Muscle layer of duodenum (tissue), 2 donors: ENCODE measurements at regions not wholly inside any gene's neighbourhood (a gene's known extent, or its start where the extent isn't known, plus 50 kb on each side); places are given as distances from the start of the nearest gene placed in this dataset.

Experiments used
- H3K27ac ChIP-seq: one replicate; pipeline ENCODE4 v1.7.0; 2013; ENCODE audit warnings: mild to moderate bottlenecking, low read length
- H3K27me3 ChIP-seq: one replicate; pipeline ENCODE4 v1.7.0; 2013; ENCODE audit warnings: low read depth, mild to moderate bottlenecking, control low read depth, low read length
- H3K36me3 ChIP-seq, 2 donors: one replicate each; pipeline ENCODE4 v1.7.0; 2013; ENCODE audit warnings: low read length in 2 of 2, control low read depth in 1 of 2, mild to moderate bottlenecking in 1 of 2; ENCODE audit not compliant: insufficient read depth in 2 of 2, control insufficient read depth in 1 of 2
- H3K4me1 ChIP-seq, 2 donors: one replicate each; pipeline ENCODE4 v1.7.0; 2013; ENCODE audit warnings: low read length in 2 of 2, mild to moderate bottlenecking in 2 of 2, control low read depth in 1 of 2, moderate library complexity in 1 of 2; ENCODE audit not compliant: insufficient read depth in 2 of 2, control insufficient read depth in 1 of 2
- H3K4me3 ChIP-seq, 2 donors: one replicate each; pipeline ENCODE4 v1.7.0; 2013; ENCODE audit warnings: low read length in 2 of 2, low read depth in 1 of 2, mild to moderate bottlenecking in 1 of 2
- H3K9me3 ChIP-seq, 2 donors: one replicate each; pipeline ENCODE4 v1.7.0; 2013; ENCODE audit warnings: low read length in 2 of 2, control low read depth in 1 of 2, mild to moderate bottlenecking in 1 of 2; ENCODE audit not compliant: control insufficient read depth in 1 of 2
- donor health status: healthy.

DNA sequence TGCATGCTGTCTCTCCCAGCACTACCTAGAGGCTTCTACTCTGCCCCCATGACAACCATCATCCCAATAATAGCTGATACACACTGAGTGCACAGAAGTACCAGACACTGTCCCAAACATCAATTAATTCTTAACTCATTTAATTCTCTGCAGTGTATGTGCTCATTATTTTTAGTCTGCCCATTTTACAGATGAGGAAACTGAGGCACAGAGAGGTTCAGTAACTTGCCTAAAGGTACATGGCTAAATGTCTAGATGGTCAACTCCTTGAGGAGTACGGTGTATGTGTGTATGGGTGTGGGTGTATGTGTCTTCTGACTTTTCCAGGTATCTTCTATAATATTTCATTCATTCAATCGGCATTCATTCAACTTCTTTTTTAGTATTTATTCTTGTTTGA is 407.9 kb downstream of the SOX9 start:
- no peak overlapping the region for H3K27ac ChIP-seq
- no peaks in the 10 kb centered on the region for H3K27me3 ChIP-seq
- no peaks in the 10 kb centered on the region for H3K4me1 ChIP-seq
- no peak overlapping the region for H3K4me3 ChIP-seq
- no peaks in the 10 kb centered on the region for H3K36me3 ChIP-seq
- H3K9me3 ChIP-seq, result no peaks in the 10 kb centered on the region

DNA sequence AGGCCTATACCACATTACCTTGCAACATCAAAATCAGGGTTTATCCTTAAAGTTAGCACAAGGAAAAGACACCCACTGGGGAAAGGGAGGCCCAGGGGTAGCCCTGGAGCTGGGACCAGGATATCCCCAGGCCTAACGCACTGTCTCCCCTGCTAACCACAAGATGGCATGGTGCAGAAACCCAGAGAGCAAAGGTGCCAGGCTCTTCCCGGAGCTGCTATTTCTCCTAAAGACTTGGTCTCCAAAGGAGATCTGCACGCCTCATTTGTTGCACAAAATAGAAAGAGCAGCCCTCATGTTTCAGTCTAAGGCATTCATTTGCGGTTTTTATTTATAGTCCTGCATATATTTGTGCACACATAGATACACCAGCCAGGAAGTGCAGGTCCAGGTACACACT is 408.6 kb downstream of the SOX9 start:
- no peaks in the 10 kb centered on the region for H3K27me3 ChIP-seq
- no peak overlapping the region for H3K27ac ChIP-seq
- H3K36me3 ChIP-seq, result no peaks in the 10 kb centered on the region
- no peaks in the 10 kb centered on the region for H3K4me1 ChIP-seq
- peaks cover 0 to 3% of the 10 kb centered on the region in 2 donors for H3K9me3 ChIP-seq
- no peak overlapping the region for H3K4me3 ChIP-seq

DNA sequence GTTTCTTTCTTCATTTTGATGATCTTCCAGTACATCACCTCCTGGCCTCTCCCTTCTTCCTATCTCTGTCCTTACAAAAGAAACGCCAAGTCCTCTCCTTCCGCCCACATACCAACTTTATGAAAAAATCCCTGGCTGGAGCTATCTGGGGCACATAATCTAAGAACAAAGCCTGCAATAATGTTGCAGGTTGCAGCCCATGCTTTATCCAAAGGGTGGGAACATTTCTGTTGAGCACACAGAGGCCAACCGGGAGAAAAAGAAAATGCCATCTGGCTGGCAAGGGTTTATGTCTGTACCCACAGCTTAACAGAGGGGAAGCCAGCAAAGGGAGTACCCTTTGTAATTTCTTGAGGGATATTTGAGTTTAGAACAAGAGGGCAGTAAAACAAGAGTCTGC is 409.6 kb downstream of the SOX9 start:
- no peaks in the 10 kb centered on the region for H3K36me3 ChIP-seq
- H3K27ac ChIP-seq, result no peak overlapping the region
- H3K4me3 ChIP-seq, result no peak overlapping the region
- no peaks in the 10 kb centered on the region for H3K4me1 ChIP-seq
- no peaks in the 10 kb centered on the region for H3K27me3 ChIP-seq
- H3K9me3 ChIP-seq, result peaks cover 0 to 3% of the 10 kb centered on the region in 2 donors

DNA sequence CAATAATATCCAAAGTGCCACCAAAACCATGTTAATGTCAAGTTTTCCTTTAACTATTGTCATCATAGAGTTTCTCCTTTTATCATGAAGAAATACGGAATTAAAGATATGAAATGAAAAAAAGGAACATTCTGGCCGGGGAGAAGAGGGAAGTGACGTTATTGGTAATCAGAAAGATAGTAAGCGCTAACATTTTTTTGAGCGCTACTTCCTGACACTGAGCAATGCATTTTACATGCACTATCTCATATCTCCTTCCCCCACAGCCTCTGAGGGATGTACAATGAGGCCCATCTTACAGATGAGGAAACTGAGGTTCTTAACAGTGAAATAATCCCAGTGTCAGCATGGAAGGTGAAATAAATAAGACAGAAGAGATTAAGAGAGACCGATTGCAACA is 410.9 kb downstream of the SOX9 start:
- Histone ChIP-seq H3K27me3 (no peaks in the 10 kb centered on the region), H3K4me3 (no peak overlapping the region), H3K36me3 (no peaks in the 10 kb centered on the region), H3K9me3 (peaks cover 0 to 3% of the 10 kb centered on the region in 2 donors), H3K27ac (no peak overlapping the region), H3K4me1 (no peaks in the 10 kb centered on the region)

DNA sequence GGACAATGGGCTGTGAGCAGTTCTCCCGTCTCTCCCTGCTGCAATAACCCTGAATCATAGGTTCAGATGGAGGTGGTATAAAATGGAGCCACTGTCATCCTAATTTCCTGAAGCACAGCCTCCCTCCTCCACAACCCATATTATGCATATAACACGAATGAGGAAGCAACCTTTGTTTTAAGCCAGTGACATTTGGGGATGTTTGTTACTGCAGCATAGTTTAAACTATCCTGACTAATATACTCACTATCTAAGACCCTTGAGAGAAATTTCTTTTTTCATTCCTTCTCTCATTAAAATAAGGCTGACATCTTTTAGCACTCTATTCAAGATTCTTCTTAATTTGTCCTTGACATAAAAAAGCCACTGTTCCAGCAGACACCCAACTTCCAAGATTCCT is 413.4 kb downstream of the SOX9 start:
- Histone ChIP-seq H3K9me3 (peaks cover 0 to 3% of the 10 kb centered on the region in 2 donors), H3K36me3 (no peaks in the 10 kb centered on the region), H3K4me3 (no peak overlapping the region), H3K27ac (no peak overlapping the region), H3K27me3 (no peaks in the 10 kb centered on the region), H3K4me1 (peaks cover 0 to 2% of the 10 kb centered on the region in 2 donors)

DNA sequence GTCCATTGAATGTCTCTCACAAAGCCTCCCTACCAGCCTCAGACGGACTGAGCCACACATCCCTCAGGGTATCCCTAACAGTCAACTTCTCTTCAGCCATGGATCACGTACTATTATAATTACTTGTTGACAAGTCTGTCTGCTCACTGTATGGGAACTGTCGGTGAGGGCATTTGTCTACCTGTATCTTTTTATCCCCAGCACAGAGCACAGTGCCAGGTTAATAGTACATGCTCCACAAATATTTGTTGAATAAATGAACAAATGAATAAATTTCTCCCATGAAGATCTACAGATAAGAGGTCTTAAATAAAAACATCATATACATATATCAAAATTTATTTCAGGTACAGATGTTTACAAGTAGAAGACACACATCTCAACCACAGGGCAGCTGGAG is 414.0 kb downstream of the SOX9 start:
- no peaks in the 10 kb centered on the region for H3K36me3 ChIP-seq
- no peaks in the 10 kb centered on the region for H3K27me3 ChIP-seq
- H3K9me3 ChIP-seq, result peaks cover 0 to 3% of the 10 kb centered on the region in 2 donors
- no peak overlapping the region for H3K27ac ChIP-seq
- no peak overlapping the region for H3K4me3 ChIP-seq
- peaks cover 3 to 7% of the 10 kb centered on the region in 2 donors for H3K4me1 ChIP-seq

DNA sequence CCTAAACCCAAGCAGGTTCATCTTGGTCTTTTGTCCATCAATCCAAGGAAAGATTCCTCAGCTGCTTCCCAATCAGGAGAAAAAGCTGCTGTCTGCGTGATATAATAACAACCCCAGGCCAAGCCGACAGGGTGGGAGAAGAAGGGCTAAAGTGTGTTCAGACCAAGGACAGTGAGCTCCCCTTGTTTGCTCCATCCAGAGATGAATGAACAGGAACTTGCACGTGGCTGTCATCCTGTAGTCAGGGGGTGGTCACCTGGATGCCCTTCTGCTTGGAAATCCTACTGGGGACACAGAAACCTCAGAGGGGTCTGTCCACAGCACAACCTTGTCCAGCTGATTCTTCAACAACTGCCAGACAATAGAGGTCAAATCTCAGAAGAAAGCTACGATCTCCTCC is 414.5 kb downstream of the SOX9 start:
- Histone ChIP-seq H3K36me3 (no peaks in the 10 kb centered on the region), H3K4me1 (peaks cover 6 to 7% of the 10 kb centered on the region in 2 donors), H3K4me3 (no peak overlapping the region), H3K9me3 (peaks cover 0 to 3% of the 10 kb centered on the region in 2 donors), H3K27ac (no peak overlapping the region), H3K27me3 (no peaks in the 10 kb centered on the region)

DNA sequence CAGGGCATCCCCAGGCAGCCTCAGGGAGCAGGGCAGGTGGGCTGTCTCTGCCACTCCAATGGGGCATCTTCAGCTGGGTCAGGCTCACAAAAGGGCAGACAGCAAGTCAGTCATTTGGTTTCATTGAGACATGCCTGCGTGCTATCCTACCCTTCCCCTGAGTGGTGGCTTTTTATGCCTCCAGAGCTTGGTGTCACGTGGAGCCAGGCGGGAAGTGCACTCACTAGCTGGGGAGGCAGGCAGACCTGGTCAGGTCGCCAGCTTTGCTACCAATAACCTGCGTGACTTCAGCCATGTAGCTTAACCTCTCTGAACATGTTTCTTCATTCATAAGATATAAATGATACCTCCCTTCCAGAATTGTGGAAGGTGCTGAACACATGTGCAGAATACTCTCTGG is 415.0 kb downstream of the SOX9 start:
- no peaks in the 10 kb centered on the region for H3K27me3 ChIP-seq
- H3K4me3 ChIP-seq, result no peak overlapping the region

DNA sequence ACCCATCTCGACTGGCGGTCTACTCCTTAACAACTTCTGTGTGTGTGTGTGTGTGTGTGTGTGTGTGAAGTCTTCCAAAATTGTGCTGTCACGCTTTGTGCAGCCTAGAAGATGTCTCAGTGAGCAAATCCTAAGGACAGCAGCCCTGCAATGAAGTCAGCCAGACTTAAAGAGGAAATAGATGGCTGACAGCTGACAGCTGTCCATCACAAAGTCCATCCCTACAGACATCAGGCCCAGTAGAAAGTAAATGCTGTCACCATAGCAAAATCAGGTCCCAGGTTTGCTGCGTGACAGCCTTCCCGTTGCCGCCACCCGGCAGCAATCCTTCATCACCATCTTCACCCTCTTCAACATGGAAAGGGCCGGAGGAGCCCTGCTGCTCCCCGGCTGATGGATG is 416.0 kb downstream of the SOX9 start:
- Histone ChIP-seq H3K4me1 (peaks cover 6 to 7% of the 10 kb centered on the region in 2 donors), H3K9me3 (peaks cover 0 to 3% of the 10 kb centered on the region in 2 donors), H3K27me3 (no peaks in the 10 kb centered on the region), H3K4me3 (no peak overlapping the region), H3K36me3 (no peaks in the 10 kb centered on the region), H3K27ac (no peak overlapping the region)

More for the DNA sequence above, 415.0 kb downstream of the SOX9 start:
- peaks cover 0 to 3% of the 10 kb centered on the region in 2 donors for H3K9me3 ChIP-seq
- H3K36me3 ChIP-seq, result no peaks in the 10 kb centered on the region
- H3K27ac ChIP-seq, result no peak overlapping the region
- peaks cover 6 to 7% of the 10 kb centered on the region in 2 donors for H3K4me1 ChIP-seq

DNA sequence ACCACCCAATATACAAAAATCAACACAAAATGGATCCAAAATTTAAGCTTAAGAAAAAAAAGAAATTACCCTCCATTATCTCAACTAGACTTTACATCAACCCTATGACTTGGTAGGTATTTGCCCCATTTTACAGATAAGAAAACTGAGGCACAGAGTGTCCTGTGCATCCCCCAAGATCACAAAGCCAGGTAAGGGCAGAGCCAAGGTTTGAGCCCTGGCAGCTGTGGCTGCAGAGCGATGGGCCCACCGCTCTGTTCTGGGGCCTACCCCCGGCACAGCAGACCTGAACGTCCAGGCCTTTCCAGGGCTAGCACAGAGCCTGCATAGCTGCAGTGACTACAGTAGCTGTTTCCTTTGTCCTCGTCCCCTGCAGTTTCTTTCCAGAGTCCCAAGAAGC is 417.6 kb downstream of the SOX9 start:
- Histone ChIP-seq H3K27ac (no peak overlapping the region), H3K9me3 (peaks cover 0 to 3% of the 10 kb centered on the region in 2 donors), H3K4me3 (no peak overlapping the region), H3K4me1 (peaks cover 6 to 7% of the 10 kb centered on the region in 2 donors), H3K27me3 (no peaks in the 10 kb centered on the region), H3K36me3 (no peaks in the 10 kb centered on the region)

DNA sequence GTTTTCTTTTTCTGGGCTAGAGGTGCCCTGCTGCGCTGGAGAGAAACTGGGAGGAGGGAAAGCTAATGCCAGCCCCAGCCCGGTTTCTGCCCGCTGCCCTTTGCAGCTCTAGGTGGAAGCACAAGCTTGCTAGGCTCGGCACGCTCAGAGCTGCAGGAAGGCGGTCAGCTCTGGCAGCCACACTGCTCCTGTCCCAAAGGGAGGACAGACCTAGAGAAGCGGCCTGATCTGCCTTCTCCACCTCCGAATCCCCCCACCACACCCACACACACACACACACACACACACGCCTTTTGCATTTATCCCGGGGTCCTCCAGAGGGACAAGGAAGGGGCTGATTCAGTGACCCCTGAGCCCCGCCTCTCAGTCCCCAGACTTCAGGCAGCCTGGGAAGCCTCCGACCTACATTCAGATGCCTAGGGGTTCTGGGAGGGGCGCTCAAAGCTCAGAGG is 418.1 kb downstream of the SOX9 start:
- no peak overlapping the region for H3K27ac ChIP-seq

More for the DNA sequence above, 418.1 kb downstream of the SOX9 start:
- peaks cover 0 to 3% of the 10 kb centered on the region in 2 donors for H3K9me3 ChIP-seq
- H3K4me1 ChIP-seq, result peaks cover 6 to 7% of the 10 kb centered on the region in 2 donors
- no peaks in the 10 kb centered on the region for H3K36me3 ChIP-seq
- H3K4me3 ChIP-seq, result no peak overlapping the region
- no peaks in the 10 kb centered on the region for H3K27me3 ChIP-seq
